ENCODE measurements at regions not wholly inside any gene's neighbourhood (a gene's known extent, or its start where the extent isn't known, plus 50 kb on each side); places are given as distances from the start of the nearest gene placed in this dataset.

- Histone ChIP-seq H3K36me3 (no peaks in the 10 kb centered on the region), H3K9me3 (ENCODE audit: severe bottlenecking) (peaks cover 15% of the 10 kb centered on the region), H3K4me3 (ENCODE audit: low read depth, low read length) (no peak overlapping the region), H3K27me3 (ENCODE audit: insufficient read depth, low read depth, severe bottlenecking) (no peaks in the 10 kb centered on the region), H3K27ac (no peak overlapping the region)
- TF ChIP-seq CTCF (IDR thresholded peaks at IDR 0.05; ENCODE audit: low read depth, low read length): no peak
- DNase-seq: no peak
Observed at GRCh38 chr7:3235322-3235721, 65.7 kb upstream of the SDK1 start.

- H3K4me3 ChIP-seq (ENCODE audit: low read depth, low read length): no peak overlapping the region
- no peak for DNase-seq
- peaks cover 15% of the 10 kb centered on the region for H3K9me3 ChIP-seq (ENCODE audit: severe bottlenecking)
- no peaks in the 10 kb centered on the region for H3K36me3 ChIP-seq
- H3K27ac ChIP-seq: no peak overlapping the region
- no peaks in the 10 kb centered on the region for H3K27me3 ChIP-seq (ENCODE audit: insufficient read depth, low read depth, severe bottlenecking)
- TF ChIP-seq CTCF (IDR thresholded peaks at IDR 0.05; ENCODE audit: low read depth, low read length): no peak
Observed at GRCh38 chr7:3236268-3236667, 64.8 kb upstream of the SDK1 start.

GRCh38 chr7:3238525-3239210 lies 62.4 kb upstream of the SDK1 start:
- no peaks in the 10 kb centered on the region for H3K27me3 ChIP-seq (ENCODE audit: insufficient read depth, low read depth, severe bottlenecking)
- no peak for DNase-seq
- peaks cover 15% of the 10 kb centered on the region for H3K9me3 ChIP-seq (ENCODE audit: severe bottlenecking)
- no peak for TF ChIP-seq CTCF (IDR thresholded peaks at IDR 0.05; ENCODE audit: low read depth, low read length)
- no peak overlapping the region for H3K4me3 ChIP-seq (ENCODE audit: low read depth, low read length)
- no peak overlapping the region for H3K27ac ChIP-seq
- no peaks in the 10 kb centered on the region for H3K36me3 ChIP-seq

- TF ChIP-seq CTCF (IDR thresholded peaks at IDR 0.05; ENCODE audit: low read depth, low read length): no peak
- peaks cover 15% of the 10 kb centered on the region for H3K9me3 ChIP-seq (ENCODE audit: severe bottlenecking)
- H3K36me3 ChIP-seq: no peaks in the 10 kb centered on the region
- no peaks in the 10 kb centered on the region for H3K27me3 ChIP-seq (ENCODE audit: insufficient read depth, low read depth, severe bottlenecking)
- no peak overlapping the region for H3K27ac ChIP-seq
- DNase-seq: no peak
- no peak overlapping the region for H3K4me3 ChIP-seq (ENCODE audit: low read depth, low read length)
Observed at GRCh38 chr7:3239291-3239691, 61.8 kb upstream of the SDK1 start.

- H3K27me3 ChIP-seq (ENCODE audit: insufficient read depth, low read depth, severe bottlenecking): no peaks in the 10 kb centered on the region
- H3K27ac ChIP-seq: no peak overlapping the region
- DNase-seq: no peak
- no peaks in the 10 kb centered on the region for H3K36me3 ChIP-seq
- H3K4me3 ChIP-seq (ENCODE audit: low read depth, low read length): no peak overlapping the region
- TF ChIP-seq CTCF (IDR thresholded peaks at IDR 0.05; ENCODE audit: low read depth, low read length): no peak
- peaks cover 7% of the 10 kb centered on the region for H3K9me3 ChIP-seq (ENCODE audit: severe bottlenecking)
Observed at GRCh38 chr7:3240826-3241430, 60.1 kb upstream of the SDK1 start.
